OCI-LY3 (cell line): ENCODE measurements at regions not wholly inside any gene's neighbourhood (a gene's known extent, or its start where the extent isn't known, plus 50 kb on each side); places are given as distances from the start of the nearest gene placed in this dataset.

Experiments used
- H2AFZ ChIP-seq: fragments of 200-600, 300-600 bp; shearing (Covaris generic); 2 replicates; pipeline ENCODE4 v1.6.0; 2014; ENCODE audit warnings: antibody characterized with exemption, low read depth, low read length
- H3K27ac ChIP-seq: fragments of 200-600, 300-600 bp; sonication (generic); 2 replicates; pipeline ENCODE4 v1.5.1; 2014; ENCODE audit warnings: mild to moderate bottlenecking, low read length, moderate library complexity, mixed read lengths
- H3K27me3 ChIP-seq: fragments of 200-600, 300-600 bp; sonication (generic); 2 replicates; pipeline ENCODE4 v1.6.1; 2014; ENCODE audit warnings: low read depth, low read length, mixed read lengths
- H3K36me3 ChIP-seq: fragments of 200-600, 300-600 bp; sonication (generic); replicated peaks from 2 replicates; pipeline ENCODE3; 2014; ENCODE audit warnings: low read depth, low read length, mixed read lengths
- H3K4me1 ChIP-seq: fragments of 300-600, 200-600 bp; sonication (generic); 2 replicates; pipeline ENCODE4 v1.6.1; 2014; ENCODE audit warnings: low read length, mixed read lengths
- H3K4me2 ChIP-seq: fragments of 200-600, 300-600 bp; sonication (generic); 2 replicates; pipeline ENCODE4 v1.6.1; 2014; ENCODE audit warnings: low read length, mixed read lengths
- H3K4me3 ChIP-seq: fragments of 300-600, 200-600 bp; sonication (generic); 2 replicates; pipeline ENCODE4 v1.5.1; 2014; ENCODE audit warnings: antibody characterized with exemption, mild to moderate bottlenecking, low read length, moderate library complexity
- H3K79me2 ChIP-seq: fragments of 300-600, 200-600 bp; shearing (Covaris generic); 2 replicates; pipeline ENCODE4 v1.6.1; 2014; ENCODE audit warnings: mild to moderate bottlenecking, low read length, mixed read lengths
- H3K9ac ChIP-seq: fragments of 300-600, 200-600 bp; shearing (Covaris generic); 2 replicates; pipeline ENCODE4 v1.6.0; 2014; ENCODE audit warnings: mild to moderate bottlenecking, low read length, moderate library complexity
- H3K9me3 ChIP-seq: fragments of 200-600, 300-600 bp; shearing (Covaris generic); 2 replicates; pipeline ENCODE4 v1.6.1; 2014; ENCODE audit warnings: low read length, mixed read lengths; ENCODE audit not compliant: insufficient read depth
- H4K20me1 ChIP-seq: fragments of 200-600, 300-600 bp; sonication (generic); 2 replicates; pipeline ENCODE4 v1.6.1; 2016; ENCODE audit warnings: low read length, mixed read lengths; ENCODE audit not compliant: insufficient read depth
- CTCF ChIP-seq: fragments of 200-600, 300-600 bp; sonication (generic); IDR thresholded peaks from 2 replicates; pipeline ENCODE4 v1.5.1; 2014; ENCODE audit warnings: antibody characterized with exemption, low read length, low read depth
- EZH2phosphoT487 ChIP-seq: fragments of 200-600 bp; shearing (Covaris generic); IDR thresholded peaks from 2 replicates; pipeline ENCODE4 v1.6.1; 2018; ENCODE audit warnings: antibody characterized with exemption, mixed run types, low read depth

DNA sequence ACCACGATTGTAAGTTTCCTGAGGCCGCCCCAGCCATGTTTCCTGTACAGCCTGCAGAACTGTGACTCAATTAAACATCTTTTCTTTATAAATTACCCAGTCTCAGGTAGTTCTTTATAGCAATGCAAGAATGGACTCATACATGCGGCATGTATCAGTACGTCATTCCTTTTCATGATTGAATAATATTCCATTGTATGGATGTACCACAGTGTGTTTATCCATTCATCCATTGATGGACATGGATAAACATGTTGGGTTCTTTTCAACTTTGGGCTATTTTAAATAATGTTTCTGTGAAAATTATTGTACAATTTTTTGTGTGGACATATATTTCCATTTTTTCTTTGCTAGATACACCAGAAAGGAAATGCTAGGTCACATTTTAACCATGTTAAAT is 99.2 kb upstream of the IGSF1 start:
- H3K4me1 ChIP-seq: no peaks in the 10 kb centered on the region
- no peaks in the 10 kb centered on the region for H3K79me2 ChIP-seq
- H3K9me3 ChIP-seq: no peaks in the 10 kb centered on the region
- H4K20me1 ChIP-seq: no peaks in the 10 kb centered on the region
- H2AFZ ChIP-seq: no peak overlapping the region
- H3K4me3 ChIP-seq: no peak overlapping the region
- no peaks in the 10 kb centered on the region for H3K27me3 ChIP-seq
- no peak overlapping the region for H3K4me2 ChIP-seq
- no peak overlapping the region for H3K27ac ChIP-seq
- no peak for TF ChIP-seq EZH2phosphoT487
- no peak for TF ChIP-seq CTCF
- no peaks in the 10 kb centered on the region for H3K36me3 ChIP-seq
- no peak overlapping the region for H3K9ac ChIP-seq

- H3K27me3 ChIP-seq: no peaks in the 10 kb centered on the region
- H3K79me2 ChIP-seq: no peaks in the 10 kb centered on the region
- no peaks in the 10 kb centered on the region for H3K36me3 ChIP-seq
- H3K4me1 ChIP-seq: no peaks in the 10 kb centered on the region
- H3K9ac ChIP-seq: no peak overlapping the region
- no peak overlapping the region for H3K27ac ChIP-seq
- no peak overlapping the region for H3K4me3 ChIP-seq
- H3K9me3 ChIP-seq: no peaks in the 10 kb centered on the region
- TF ChIP-seq CTCF (no peak), EZH2phosphoT487 (no peak)
- no peaks in the 10 kb centered on the region for H4K20me1 ChIP-seq
- no peak overlapping the region for H3K4me2 ChIP-seq
- no peak overlapping the region for H2AFZ ChIP-seq
Measured at GRCh38 chrX:131392666-131393065, 103.6 kb upstream of the IGSF1 start.

- Histone ChIP-seq H3K9me3 (no peaks in the 10 kb centered on the region), H3K27ac (no peak overlapping the region), H3K36me3 (no peaks in the 10 kb centered on the region), H2AFZ (no peak overlapping the region), H3K27me3 (no peaks in the 10 kb centered on the region), H3K9ac (no peak overlapping the region), H3K79me2 (no peaks in the 10 kb centered on the region), H3K4me2 (no peak overlapping the region), H3K4me1 (no peaks in the 10 kb centered on the region), H4K20me1 (no peaks in the 10 kb centered on the region), H3K4me3 (no peak overlapping the region)
- TF ChIP-seq CTCF (no peak), EZH2phosphoT487 (no peak)
Measured at GRCh38 chrX:131393426-131393825, 104.3 kb upstream of the IGSF1 start.

DNA sequence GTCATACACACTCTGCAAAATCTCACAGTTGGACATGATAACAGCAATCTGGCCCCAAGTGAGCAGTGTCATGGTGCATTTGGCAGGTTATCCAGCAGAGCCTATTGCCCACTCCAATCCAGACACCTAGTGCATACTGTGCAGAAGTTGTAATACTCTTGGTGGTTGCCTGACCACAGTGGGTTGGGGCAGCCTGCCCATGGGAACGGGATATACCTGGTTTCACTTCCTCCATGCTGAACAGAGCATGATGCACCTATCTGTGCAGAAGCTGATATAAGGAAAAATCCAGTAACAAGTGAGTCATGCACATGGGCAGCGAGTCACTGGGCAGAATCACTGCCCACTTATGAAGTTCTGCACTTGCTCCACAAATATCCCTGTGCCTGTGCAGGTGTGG is 105.3 kb upstream of the IGSF1 start:
- Histone ChIP-seq H3K27me3 (no peaks in the 10 kb centered on the region), H3K79me2 (no peaks in the 10 kb centered on the region)

More for the DNA sequence above, 105.3 kb upstream of the IGSF1 start:
- Histone ChIP-seq H3K36me3 (no peaks in the 10 kb centered on the region), H2AFZ (no peak overlapping the region), H3K9ac (no peak overlapping the region), H4K20me1 (no peaks in the 10 kb centered on the region), H3K4me1 (no peaks in the 10 kb centered on the region), H3K9me3 (no peaks in the 10 kb centered on the region), H3K4me3 (no peak overlapping the region), H3K27ac (no peak overlapping the region), H3K4me2 (no peak overlapping the region)
- TF ChIP-seq CTCF (no peak), EZH2phosphoT487 (no peak)
